MM.1S (cell line): ENCODE measurements at regions not wholly inside any gene's neighbourhood (a gene's known extent, or its start where the extent isn't known, plus 50 kb on each side); places are given as distances from the start of the nearest gene placed in this dataset.
"Not testable (repeated sequence)": the region's sequence is repeated elsewhere in the genome, so short reads cannot be mapped to it uniquely, and the experiment has no call there.

Source experiments
- DNase-seq: peaks from one replicate; pipeline ENCODE4 v3.0.0-alpha.2; 2015
- H2AFZ ChIP-seq: fragments of 300-600 bp; sonication (generic); 2 replicates; pipeline ENCODE4 v1.6.0; 2016; ENCODE audit warnings: antibody characterized with exemption, low read length
- H3F3A ChIP-seq: fragments of 300-600 bp; sonication (generic); 2 replicates; pipeline ENCODE4 v1.6.1; 2016; ENCODE audit warnings: mild to moderate bottlenecking, antibody characterized with exemption, low read length, moderate library complexity, mixed read lengths; ENCODE audit not compliant: insufficient read depth
- H3K27ac ChIP-seq: fragments of 300-600 bp; sonication (generic); 2 replicates; pipeline ENCODE4 v1.5.1; 2016; ENCODE audit warnings: mild to moderate bottlenecking, low read length
- H3K27me3 ChIP-seq: fragments of 300-600 bp; sonication (generic); replicated peaks from 2 replicates; pipeline ENCODE4 v1.6.0; 2016; ENCODE audit warnings: low read length; ENCODE audit not compliant: insufficient read depth
- H3K36me3 ChIP-seq: fragments of 300-600 bp; sonication (generic); replicated peaks from 2 replicates; pipeline ENCODE4 v1.6.1; 2016; ENCODE audit warnings: mild to moderate bottlenecking, low read length, mixed read lengths; ENCODE audit not compliant: insufficient read depth
- H3K4me1 ChIP-seq: fragments of 300-600 bp; sonication (generic); 2 replicates; pipeline ENCODE4 v1.6.1; 2016; ENCODE audit warnings: low read length, mixed read lengths
- H3K4me2 ChIP-seq: fragments of 300-600 bp; sonication (generic); 2 replicates; pipeline ENCODE4 v1.6.0; 2016; ENCODE audit warnings: low read depth, low read length
- H3K4me3 ChIP-seq: fragments of 300-600 bp; sonication (generic); 2 replicates; pipeline ENCODE4 v1.5.1; 2016; ENCODE audit warnings: low read length, mixed read lengths
- H3K79me2 ChIP-seq: fragments of 300-600 bp; sonication (generic); 2 replicates; pipeline ENCODE4 v1.6.1; 2016; ENCODE audit warnings: mixed run types, low read length, mixed read lengths
- H3K9ac ChIP-seq: fragments of 300-600 bp; sonication (generic); 2 replicates; pipeline ENCODE4 v1.6.1; 2016; ENCODE audit warnings: low read length, mixed read lengths
- H3K9me2 ChIP-seq: fragments of 300-600 bp; sonication (generic); replicated peaks from 2 replicates; pipeline ENCODE4 v1.6.1; 2016; ENCODE audit warnings: mild to moderate bottlenecking, low read length, mixed read lengths; ENCODE audit not compliant: insufficient read depth
- H3K9me3 ChIP-seq: fragments of 300-600 bp; sonication (generic); replicated peaks from 2 replicates; pipeline ENCODE4 v1.6.1; 2016; ENCODE audit warnings: mild to moderate bottlenecking, low read length, mixed read lengths; ENCODE audit not compliant: insufficient read depth
- H4K20me1 ChIP-seq: fragments of 300-600 bp; sonication (generic); 2 replicates; pipeline ENCODE4 v1.6.1; 2016; ENCODE audit warnings: mild to moderate bottlenecking, low read length, moderate library complexity, mixed read lengths; ENCODE audit not compliant: insufficient read depth
- CTCF ChIP-seq: fragments of 300-600 bp; sonication (generic); IDR thresholded peaks from 2 replicates; pipeline ENCODE4 v1.5.1; 2016; ENCODE audit warnings: antibody characterized with exemption, low read length, mixed read lengths
- EZH2 ChIP-seq: fragments of 300-600 bp; sonication (generic); optimal IDR thresholded peaks from 2 replicates; pipeline ENCODE3; 2017; ENCODE audit warnings: low read depth, mild to moderate bottlenecking, antibody characterized with exemption, low read length, mixed read lengths
- EZH2phosphoT487 ChIP-seq: fragments of 300-600 bp; sonication (generic); IDR thresholded peaks from 2 replicates; pipeline ENCODE4 v1.6.1; 2018; ENCODE audit warnings: antibody characterized with exemption, low read length

- Histone ChIP-seq H3K27me3 (no peaks in the 10 kb centered on the region), H3K4me3 (no peak overlapping the region), H3K9ac (no peak overlapping the region), H3K4me1 (no peaks in the 10 kb centered on the region), H3K9me3 (no peaks in the 10 kb centered on the region), H2AFZ (no peak overlapping the region), H3F3A (no peaks in the 10 kb centered on the region; the same call in 1 of the 2 replicates), H3K36me3 (no peaks in the 10 kb centered on the region), H4K20me1 (no peaks in the 10 kb centered on the region), H3K4me2 (no peak overlapping the region), H3K9me2 (no peaks in the 10 kb centered on the region), H3K79me2 (no peaks in the 10 kb centered on the region), H3K27ac (no peak overlapping the region)
- no peak for DNase-seq
- TF ChIP-seq EZH2phosphoT487 = no peak
- TF ChIP-seq EZH2 = no peak
- TF ChIP-seq CTCF = no peak
Observed at GRCh38 chr20:53884859-53885541, 185.4 kb downstream of the BCAS1 start.

- no peak overlapping the region for H3K4me3 ChIP-seq
- no peak overlapping the region for H2AFZ ChIP-seq
- no peak overlapping the region for H3K27ac ChIP-seq
Observed at GRCh38 chr20:53883098-53883911, 187.1 kb downstream of the BCAS1 start.

GRCh38 chr20:53882438-53882986 is 187.9 kb downstream of the BCAS1 start:
- H2AFZ ChIP-seq, H3K9ac ChIP-seq, H3K27ac ChIP-seq: not testable (repeated sequence)

More at GRCh38 chr20:53883098-53883911, 187.1 kb downstream of the BCAS1 start:
- Histone ChIP-seq H3K9me2 (no peaks in the 10 kb centered on the region), H3K79me2 (no peaks in the 10 kb centered on the region), H3K9me3 (no peaks in the 10 kb centered on the region), H3F3A (no peaks in the 10 kb centered on the region; the same call in 1 of the 2 replicates), H3K4me2 (no peak overlapping the region), H3K9ac (no peak overlapping the region), H3K27me3 (no peaks in the 10 kb centered on the region), H4K20me1 (no peaks in the 10 kb centered on the region), H3K4me1 (no peaks in the 10 kb centered on the region), H3K36me3 (no peaks in the 10 kb centered on the region)
- DNase-seq = no peak
- no peak for TF ChIP-seq EZH2
- no peak for TF ChIP-seq CTCF
- no peak for TF ChIP-seq EZH2phosphoT487

More at GRCh38 chr20:53882438-53882986, 187.9 kb downstream of the BCAS1 start:
- DNase-seq, H3K27me3 ChIP-seq, H3K9me3 ChIP-seq, H3K4me3 ChIP-seq, H3K4me1 ChIP-seq, H4K20me1 ChIP-seq, H3K36me3 ChIP-seq, H3K4me2 ChIP-seq, H3F3A ChIP-seq, H3K79me2 ChIP-seq, H3K9me2 ChIP-seq: not testable (repeated sequence)
